T-helper 1 cell treated with Interleukin-12 subunit alpha and Interleukin-12 subunit beta and Interleukin-4 antibody, amounts not matched to agents 30 ng/mL and 1 ng/mL, for 36 hours (primary cell): ENCODE measurements at regions not wholly inside any gene's neighbourhood (a gene's known extent, or its start where the extent isn't known, plus 50 kb on each side); places are given as distances from the start of the nearest gene placed in this dataset.

Experiments used
- intact Hi-C: fragments of 100-400 bp; cut with micrococcal nuclease; formaldehyde crosslinking; loops from one replicate; pipeline ENCODE4 v1.15.1; 2024

- intact Hi-C loops = no loop called here
Observed at GRCh38 chr7:106802589-106802988, 62.5 kb upstream of the PIK3CG start.

GRCh38 chr7:106806556-106806955 is 58.5 kb upstream of the PIK3CG start:
- intact Hi-C loops = no loop called here

- intact Hi-C loops = no loop called here
Observed at GRCh38 chr7:106807474-106807873, 57.6 kb upstream of the PIK3CG start.

GRCh38 chr7:106808967-106809635 is 56.0 kb upstream of the PIK3CG start:
- intact Hi-C loops = no loop called here

DNA sequence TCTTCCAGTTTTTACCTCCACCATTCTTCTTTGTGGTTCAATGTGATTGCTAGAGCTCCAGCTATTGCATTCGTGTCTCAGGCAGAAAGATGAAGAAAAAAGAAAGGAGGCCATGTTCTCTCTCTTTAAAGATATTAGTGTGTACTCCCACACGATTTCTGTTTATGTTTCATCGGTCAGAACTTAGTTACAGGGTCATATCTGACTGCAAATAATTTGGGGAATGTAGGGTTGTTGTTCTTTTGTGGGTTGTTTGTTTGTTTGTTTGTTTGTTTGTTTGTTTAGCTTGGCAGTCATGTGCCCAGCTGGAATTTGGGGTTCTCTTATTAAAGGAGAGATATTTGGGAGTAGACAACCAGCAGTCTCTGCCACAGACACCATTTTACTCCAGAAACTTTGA is 53.6 kb upstream of the PIK3CG start:
- intact Hi-C loops = no loop called here

DNA sequence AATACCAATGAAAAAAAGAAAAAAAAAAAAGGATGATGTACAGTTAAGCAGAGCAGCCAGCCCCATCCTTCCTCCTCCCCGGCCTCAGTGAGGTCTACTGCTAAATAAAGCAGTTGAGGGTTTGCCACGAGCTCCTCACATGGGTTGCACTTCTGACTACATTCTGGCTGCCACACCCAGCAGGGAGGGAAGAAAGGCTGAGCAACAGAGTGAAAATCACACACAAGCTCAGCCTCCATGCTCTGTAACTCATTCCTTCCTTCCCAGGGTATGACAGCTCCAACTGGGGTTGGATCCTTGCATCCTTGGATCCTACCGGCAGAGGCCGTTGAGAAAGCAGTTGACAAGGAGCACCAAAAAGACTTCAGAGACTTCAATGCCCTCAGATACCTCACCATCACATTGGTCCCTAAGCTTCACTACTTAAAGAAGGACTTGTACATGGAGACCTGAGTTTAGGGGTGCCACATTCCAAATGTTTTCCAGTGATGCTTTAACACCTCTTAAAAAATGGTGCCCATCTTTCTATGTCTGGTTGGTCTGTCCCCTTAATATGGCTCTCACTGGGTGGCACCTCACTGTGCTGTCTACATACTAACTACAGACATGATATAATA is 52.9 kb upstream of the PIK3CG start:
- intact Hi-C loops = loop anchor here (2.0 kb wide), 1 partner anchor 53 kb away; the partner anchor contains the start of gene PIK3CG

DNA sequence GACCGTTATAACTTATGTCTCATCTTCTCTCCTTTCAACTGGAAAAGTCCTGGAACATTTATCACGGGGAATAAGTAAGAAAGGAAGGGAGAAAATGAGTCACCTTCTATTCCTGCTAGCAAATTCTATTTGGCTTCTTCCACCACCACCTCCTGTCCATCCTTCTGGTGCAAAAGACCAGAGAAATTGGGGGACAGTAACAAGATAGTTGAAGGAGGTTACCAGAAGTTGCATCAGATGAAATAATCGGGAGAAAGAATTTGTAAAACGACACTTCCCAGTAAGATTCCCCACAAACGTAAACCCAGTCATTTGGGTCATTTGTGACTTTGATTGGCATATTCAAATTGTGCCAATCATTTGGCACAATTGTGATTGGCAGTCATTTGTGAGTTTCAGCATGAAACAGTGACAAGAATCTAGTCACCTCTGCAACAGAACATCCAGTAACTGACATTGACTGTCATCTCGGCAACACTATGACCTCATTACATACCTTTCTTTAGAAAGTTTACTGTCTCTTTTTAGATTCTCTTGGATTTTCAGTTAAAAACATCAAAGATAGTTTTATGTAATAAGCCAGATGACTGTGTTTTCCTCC is 51.3 kb upstream of the PIK3CG start:
- intact Hi-C loops = loop anchor here (2.0 kb wide), 1 partner anchor 51 kb away; the partner anchor contains the start of gene PIK3CG

DNA sequence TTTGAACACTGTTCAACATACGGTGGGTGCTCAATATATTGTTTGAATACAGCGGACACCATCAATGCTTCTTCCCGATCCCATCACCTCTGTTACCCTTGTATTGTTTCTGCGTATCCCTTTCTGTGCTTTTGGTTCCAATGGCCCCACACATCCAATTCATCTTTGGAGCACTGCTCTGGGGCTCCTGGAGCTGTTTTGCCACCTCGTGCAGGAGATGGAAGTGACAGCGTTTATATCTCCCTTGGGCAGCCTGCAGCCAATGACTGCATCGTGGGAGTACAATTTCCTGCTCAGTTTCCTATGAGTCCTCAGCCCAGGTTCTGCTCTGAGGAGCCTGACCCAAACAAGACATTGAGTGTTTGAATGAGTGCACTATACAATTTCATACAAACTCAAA is 50.2 kb upstream of the PIK3CG start:
- intact Hi-C loops = no loop called here
